HEK293 (cell line): ENCODE measurements at regions not wholly inside any gene's neighbourhood (a gene's known extent, or its start where the extent isn't known, plus 50 kb on each side); places are given as distances from the start of the nearest gene placed in this dataset.

Source experiments
- CTCF ChIA-PET: fragments of 350-600 bp; formaldehyde crosslinking; extraction: SDS; loops from one replicate; lab custom pipeline; 2021; ENCODE audit warnings: antibody characterized with exemption; lab: Yijun Ruan, JAX
- POLR2A ChIA-PET: fragments of 300-600 bp; formaldehyde crosslinking; extraction: SDS; loops from one replicate; lab custom pipeline; 2020; ENCODE audit warnings: antibody characterized with exemption, inconsistent platforms; lab: Yijun Ruan, JAX
- H3K27ac ChIP-seq: fragments of 200-500 bp; sonication (Bioruptor generic); 2 replicates; pipeline ENCODE4 v1.5.1; 2014; ENCODE audit warnings: low read depth, low read length, control low read depth, inconsistent platforms; ENCODE audit errors: extremely low read depth
- H3K36me3 ChIP-seq, 2 experiments: fragments of 200-500 bp in 1 of 2; sonication (Bioruptor generic) in 1 of 2; 1 replicate in 1 of 2; 2 replicates in 1 of 2; pipeline ENCODE4 v1.5.1; 2014 to 2017; ENCODE audit warnings: inconsistent platforms in 2 of 2, low read length in 2 of 2; ENCODE audit not compliant: control insufficient read depth in 2 of 2, insufficient read depth in 1 of 2
- H3K4me1 ChIP-seq: fragments of 200-500 bp; sonication (Bioruptor generic); 2 replicates; pipeline ENCODE4 v1.5.1; 2014; ENCODE audit warnings: mild to moderate bottlenecking, low read length, inconsistent platforms; ENCODE audit not compliant: control insufficient read depth, insufficient read depth
- H3K4me3 ChIP-seq: 2 replicates; pipeline ENCODE4 v1.5.1; 2011; ENCODE audit warnings: low read depth, mild to moderate bottlenecking, control low read depth, low read length, moderate library complexity
- H3K9me3 ChIP-seq: fragments of 200-500 bp; sonication (Bioruptor generic); 2 replicates; pipeline ENCODE4 v1.5.1; 2014; ENCODE audit warnings: low read depth, low read length, inconsistent platforms; ENCODE audit not compliant: control insufficient read depth, insufficient read depth
- BCL11A ChIP-seq: fragments of 450-650 bp; formaldehyde crosslinking; IDR thresholded peaks from 2 replicates; pipeline ENCODE4 v1.5.1; 2016; ENCODE audit warnings: low read depth, missing biosample characterization, missing genetic modification characterization
- FEZF1 ChIP-seq: fragments of 450-650 bp; formaldehyde crosslinking; IDR thresholded peaks from 2 replicates; pipeline ENCODE4 v1.5.1; 2016; ENCODE audit warnings: missing biosample characterization, missing genetic modification characterization
- MYNN ChIP-seq: fragments of 450-650 bp; formaldehyde crosslinking; IDR thresholded peaks from 2 replicates; pipeline ENCODE4 v1.5.1; 2016; ENCODE audit warnings: missing biosample characterization, missing genetic modification characterization, borderline replicate concordance
- REPIN1 ChIP-seq: fragments of 450-650 bp; formaldehyde crosslinking; IDR thresholded peaks from 2 replicates; pipeline ENCODE4 v1.5.1; 2017; ENCODE audit warnings: missing biosample characterization, missing genetic modification characterization, low read depth
- TRIM28 ChIP-seq: IDR thresholded peaks from 2 replicates; pipeline ENCODE4 v1.6.1; 2011; ENCODE audit warnings: low read length, control low read depth, borderline replicate concordance
- ZBTB1 ChIP-seq: fragments of 450-650 bp; formaldehyde crosslinking; IDR thresholded peaks from 2 replicates; pipeline ENCODE4 v1.5.1; 2016; ENCODE audit warnings: missing biosample characterization, missing genetic modification characterization
- ZBTB10 ChIP-seq: fragments of 450-650 bp; formaldehyde crosslinking; IDR thresholded peaks from 2 replicates; pipeline ENCODE4 v1.5.1; 2016; ENCODE audit warnings: missing biosample characterization, missing genetic modification characterization
- ZBTB11 ChIP-seq: fragments of 450-650 bp; formaldehyde crosslinking; conservative IDR thresholded peaks from 2 replicates; pipeline ENCODE4 v1.5.1; 2016; ENCODE audit warnings: low read depth, missing biosample characterization, missing genetic modification characterization
- ZFP69B ChIP-seq: fragments of 450-650 bp; formaldehyde crosslinking; IDR thresholded peaks from 2 replicates; pipeline ENCODE4 v1.5.1; 2016; ENCODE audit warnings: missing biosample characterization, missing genetic modification characterization
- ZNF121 ChIP-seq: fragments of 450-650 bp; formaldehyde crosslinking; IDR thresholded peaks from 2 replicates; pipeline ENCODE4 v1.5.1; 2016; ENCODE audit warnings: missing biosample characterization, missing genetic modification characterization
- ZNF18 ChIP-seq: fragments of 450-650 bp; formaldehyde crosslinking; IDR thresholded peaks from 2 replicates; pipeline ENCODE4 v1.5.1; 2016; ENCODE audit warnings: missing biosample characterization, missing genetic modification characterization
- ZNF214 ChIP-seq: fragments of 450-650 bp; formaldehyde crosslinking; IDR thresholded peaks from 2 replicates; pipeline ENCODE4 v1.5.1; 2017; ENCODE audit warnings: missing biosample characterization, mild to moderate bottlenecking, missing genetic modification characterization, borderline replicate concordance
- ZNF280D ChIP-seq: fragments of 450-650 bp; formaldehyde crosslinking; IDR thresholded peaks from 2 replicates; pipeline ENCODE4 v1.5.1; 2016; ENCODE audit warnings: missing biosample characterization, missing genetic modification characterization
- ZNF394 ChIP-seq: fragments of 450-650 bp; formaldehyde crosslinking; IDR thresholded peaks from 2 replicates; pipeline ENCODE4 v1.5.1; 2016; ENCODE audit warnings: missing biosample characterization, missing genetic modification characterization, mild to moderate bottlenecking, moderate library complexity, borderline replicate concordance
- ZNF426 ChIP-seq: fragments of 450-650 bp; formaldehyde crosslinking; IDR thresholded peaks from 2 replicates; pipeline ENCODE4 v1.5.1; 2017; ENCODE audit warnings: missing biosample characterization, missing genetic modification characterization, mild to moderate bottlenecking, inconsistent platforms, moderate library complexity
- ZNF433 ChIP-seq: fragments of 450-650 bp; formaldehyde crosslinking; IDR thresholded peaks from 2 replicates; pipeline ENCODE4 v1.5.1; 2016; ENCODE audit warnings: missing biosample characterization, missing genetic modification characterization, low read depth
- ZNF473 ChIP-seq: fragments of 450-650 bp; formaldehyde crosslinking; IDR thresholded peaks from 2 replicates; pipeline ENCODE4 v1.5.1; 2017; ENCODE audit warnings: missing biosample characterization, missing genetic modification characterization
- ZNF555 ChIP-seq: fragments of 450-650 bp; formaldehyde crosslinking; conservative IDR thresholded peaks from 2 replicates; pipeline ENCODE4 v1.5.1; 2017; ENCODE audit warnings: missing biosample characterization, mild to moderate bottlenecking, missing genetic modification characterization, inconsistent platforms
- ZNF571 ChIP-seq: fragments of 450-650 bp; formaldehyde crosslinking; IDR thresholded peaks from 2 replicates; pipeline ENCODE4 v1.5.0; 2017; ENCODE audit warnings: missing biosample characterization, missing genetic modification characterization
- ZNF580 ChIP-seq: fragments of 450-650 bp; formaldehyde crosslinking; IDR thresholded peaks from 2 replicates; pipeline ENCODE4 v1.5.1; 2016; ENCODE audit warnings: missing biosample characterization, missing genetic modification characterization
- ZNF639 ChIP-seq: fragments of 450-650 bp; formaldehyde crosslinking; IDR thresholded peaks from 2 replicates; pipeline ENCODE4 v1.5.1; 2016; ENCODE audit warnings: missing biosample characterization, missing genetic modification characterization
- ZNF76 ChIP-seq: fragments of 450-650 bp; formaldehyde crosslinking; IDR thresholded peaks from 2 replicates; pipeline ENCODE4; 2016; ENCODE audit warnings: low read depth, missing biosample characterization, missing genetic modification characterization, borderline replicate concordance
- ZXDB ChIP-seq: fragments of 450-650 bp; formaldehyde crosslinking; IDR thresholded peaks from 2 replicates; pipeline ENCODE4 v1.5.1; 2016; ENCODE audit warnings: missing biosample characterization, missing genetic modification characterization

- TF ChIP-seq ZNF571 (tag by site-specific recombination) (no peak), TRIM28 (no peak), ZNF426 (tag by site-specific recombination) (no peak), FEZF1 (tag by site-specific recombination) (no peak), ZNF433 (tag by site-specific recombination) (no peak)
- H3K4me3 ChIP-seq: no peak overlapping the region
- H3K4me1 ChIP-seq: no peaks in the 10 kb centered on the region
- H3K36me3 ChIP-seq: no peaks in the 10 kb centered on the region
- ChIA-PET CTCF (no interaction called here), POLR2A (no interaction called here)
- H3K9me3 ChIP-seq: no peaks in the 10 kb centered on the region
- no peak overlapping the region for H3K27ac ChIP-seq
Measured at GRCh38 chr2:71821856-71822255, 325.8 kb downstream of the CYP26B1 start.

- no peaks in the 10 kb centered on the region for H3K4me1 ChIP-seq
- no peak overlapping the region for H3K4me3 ChIP-seq
- no peak overlapping the region for H3K27ac ChIP-seq
- H3K9me3 ChIP-seq: no peaks in the 10 kb centered on the region
- no peaks in the 10 kb centered on the region for H3K36me3 ChIP-seq
- ChIA-PET POLR2A (no interaction called here), CTCF (interaction anchor here (0.6 to 1.1 kb wide), 4 partner anchors 14 to 107 kb away, joined by 3 to 5 read pairs (median 3); no protein-coding TSS in a partner anchor)
- TF ChIP-seq ZXDB (tag by site-specific recombination) (no peak), ZNF555 (tag by site-specific recombination) (no peak), ZBTB1 (tag by site-specific recombination) (no peak), ZNF18 (tag by site-specific recombination) (no peak), REPIN1 (tag by site-specific recombination) (no peak), ZBTB10 (no peak), ZNF473 (tag by site-specific recombination) (no peak), FEZF1 (tag by site-specific recombination) (no peak), ZNF280D (tag by site-specific recombination) (no peak), ZNF76 (tag by site-specific recombination) (no peak), ZNF214 (tag by site-specific recombination) (no peak), BCL11A (no peak), ZNF121 (tag by site-specific recombination) (no peak), ZNF394 (no peak), ZBTB11 (tag by site-specific recombination) (no peak), ZFP69B (tag by site-specific recombination) (no peak), ZNF580 (no peak), MYNN (tag by site-specific recombination) (no peak), ZNF639 (tag by site-specific recombination) (no peak)
Measured at GRCh38 chr2:71816815-71817214, 330.8 kb downstream of the CYP26B1 start.
